Mammary epithelial cell (primary cell): ENCODE measurements at regions not wholly inside any gene's neighbourhood (a gene's known extent, or its start where the extent isn't known, plus 50 kb on each side); places are given as distances from the start of the nearest gene placed in this dataset.

Source experiments
- EZH2 ChIP-seq: IDR thresholded peaks from 2 replicates; pipeline ENCODE4 v1.6.1; 2012; ENCODE audit warnings: low read length, inconsistent platforms, borderline replicate concordance
- TF ChIP-seq, protein P1 (sequence below), 2 donors: IDR thresholded peaks in 1 of 2; conservative IDR thresholded peaks in 1 of 2; 2 replicates each; pipeline ENCODE4 v1.5.1; 2011 to 2012; ENCODE audit warnings: inconsistent platforms in 2 of 2, low read length in 2 of 2, mild to moderate bottlenecking in 2 of 2, control low read depth in 1 of 2, low read depth in 1 of 2; ENCODE audit not compliant: insufficient read depth in 1 of 2; ENCODE audit errors: extremely low read depth in 1 of 2

DNA sequence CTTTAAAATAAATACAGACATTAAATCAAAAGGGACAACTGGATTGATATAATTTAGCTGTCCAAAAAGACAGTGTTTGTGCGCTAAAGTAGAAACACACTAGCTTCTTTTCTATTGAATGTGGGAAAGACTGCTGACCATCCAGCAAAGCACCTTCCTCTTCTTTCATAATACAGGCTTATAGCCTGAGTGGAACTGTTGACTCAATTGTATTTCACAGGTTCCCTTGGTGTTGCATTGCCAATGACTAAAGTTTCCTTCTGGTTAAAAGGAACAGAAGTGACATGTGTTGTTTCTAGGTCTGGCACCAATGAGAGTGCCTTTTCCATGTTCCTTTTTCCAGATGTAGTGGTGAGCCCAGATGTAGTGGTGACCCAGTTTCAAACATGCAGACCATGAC lies 412.3 kb downstream of the RNF144A start:
- TF ChIP-seq, protein P1, sequence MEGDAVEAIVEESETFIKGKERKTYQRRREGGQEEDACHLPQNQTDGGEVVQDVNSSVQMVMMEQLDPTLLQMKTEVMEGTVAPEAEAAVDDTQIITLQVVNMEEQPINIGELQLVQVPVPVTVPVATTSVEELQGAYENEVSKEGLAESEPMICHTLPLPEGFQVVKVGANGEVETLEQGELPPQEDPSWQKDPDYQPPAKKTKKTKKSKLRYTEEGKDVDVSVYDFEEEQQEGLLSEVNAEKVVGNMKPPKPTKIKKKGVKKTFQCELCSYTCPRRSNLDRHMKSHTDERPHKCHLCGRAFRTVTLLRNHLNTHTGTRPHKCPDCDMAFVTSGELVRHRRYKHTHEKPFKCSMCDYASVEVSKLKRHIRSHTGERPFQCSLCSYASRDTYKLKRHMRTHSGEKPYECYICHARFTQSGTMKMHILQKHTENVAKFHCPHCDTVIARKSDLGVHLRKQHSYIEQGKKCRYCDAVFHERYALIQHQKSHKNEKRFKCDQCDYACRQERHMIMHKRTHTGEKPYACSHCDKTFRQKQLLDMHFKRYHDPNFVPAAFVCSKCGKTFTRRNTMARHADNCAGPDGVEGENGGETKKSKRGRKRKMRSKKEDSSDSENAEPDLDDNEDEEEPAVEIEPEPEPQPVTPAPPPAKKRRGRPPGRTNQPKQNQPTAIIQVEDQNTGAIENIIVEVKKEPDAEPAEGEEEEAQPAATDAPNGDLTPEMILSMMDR (conservative IDR thresholded peaks at IDR 0.05 in 1 of 2, IDR thresholded peaks at IDR 0.05 in 1 of 2; ENCODE audit: extremely low read depth in 1 of 2, insufficient read depth in 1 of 2, low read depth in 1 of 2, low read length in 2 of 2), result no peak
- no peak for TF ChIP-seq EZH2
